Tibial nerve (tissue), 4 donors: ENCODE measurements at regions not wholly inside any gene's neighbourhood (a gene's known extent, or its start where the extent isn't known, plus 50 kb on each side); places are given as distances from the start of the nearest gene placed in this dataset.

Source experiments
- EP300 ChIP-seq, 2 donors: sonication (generic); formaldehyde crosslinking; IDR thresholded peaks; one replicate each; pipeline ENCODE4 v1.6.1; 2017; ENCODE audit warnings: antibody characterized with exemption in 2 of 2, mild to moderate bottlenecking in 1 of 2
- POLR2A ChIP-seq, 2 donors: fragments of 450-650 bp; IDR thresholded peaks; one replicate each; pipeline ENCODE4 v1.6.1; 2017; ENCODE audit warnings: antibody characterized with exemption in 2 of 2, mild to moderate bottlenecking in 2 of 2, moderate library complexity in 2 of 2
- TF ChIP-seq, protein P1 (sequence below), 5 experiments: fragments of 200-600 bp in 3 of 5; fragments of 450-650 bp in 2 of 5; sonication (generic) in 3 of 5; IDR thresholded peaks; one replicate each; pipeline ENCODE4 v1.5.1; 2016 to 2019; ENCODE audit warnings: antibody characterized with exemption in 5 of 5, mild to moderate bottlenecking in 3 of 5, moderate library complexity in 2 of 5

GRCh38 chr1:95437011-95437410 is 203.0 kb downstream of the RWDD3 start:
- no peak for TF ChIP-seq EP300 (IDR thresholded peaks at IDR 0.05)
- TF ChIP-seq, protein P1, sequence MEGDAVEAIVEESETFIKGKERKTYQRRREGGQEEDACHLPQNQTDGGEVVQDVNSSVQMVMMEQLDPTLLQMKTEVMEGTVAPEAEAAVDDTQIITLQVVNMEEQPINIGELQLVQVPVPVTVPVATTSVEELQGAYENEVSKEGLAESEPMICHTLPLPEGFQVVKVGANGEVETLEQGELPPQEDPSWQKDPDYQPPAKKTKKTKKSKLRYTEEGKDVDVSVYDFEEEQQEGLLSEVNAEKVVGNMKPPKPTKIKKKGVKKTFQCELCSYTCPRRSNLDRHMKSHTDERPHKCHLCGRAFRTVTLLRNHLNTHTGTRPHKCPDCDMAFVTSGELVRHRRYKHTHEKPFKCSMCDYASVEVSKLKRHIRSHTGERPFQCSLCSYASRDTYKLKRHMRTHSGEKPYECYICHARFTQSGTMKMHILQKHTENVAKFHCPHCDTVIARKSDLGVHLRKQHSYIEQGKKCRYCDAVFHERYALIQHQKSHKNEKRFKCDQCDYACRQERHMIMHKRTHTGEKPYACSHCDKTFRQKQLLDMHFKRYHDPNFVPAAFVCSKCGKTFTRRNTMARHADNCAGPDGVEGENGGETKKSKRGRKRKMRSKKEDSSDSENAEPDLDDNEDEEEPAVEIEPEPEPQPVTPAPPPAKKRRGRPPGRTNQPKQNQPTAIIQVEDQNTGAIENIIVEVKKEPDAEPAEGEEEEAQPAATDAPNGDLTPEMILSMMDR (IDR thresholded peaks at IDR 0.05) = no peak
- no peak for TF ChIP-seq POLR2A (IDR thresholded peaks at IDR 0.05)
